Midbrain (tissue), 1 donor: ENCODE measurements at regions not wholly inside any gene's neighbourhood (a gene's known extent, or its start where the extent isn't known, plus 50 kb on each side); places are given as distances from the start of the nearest gene placed in this dataset.

Experiments used
- DNase-seq: peaks from one replicate; lab custom pipeline; 2025; lab: John Stamatoyannopoulos, UW

DNA sequence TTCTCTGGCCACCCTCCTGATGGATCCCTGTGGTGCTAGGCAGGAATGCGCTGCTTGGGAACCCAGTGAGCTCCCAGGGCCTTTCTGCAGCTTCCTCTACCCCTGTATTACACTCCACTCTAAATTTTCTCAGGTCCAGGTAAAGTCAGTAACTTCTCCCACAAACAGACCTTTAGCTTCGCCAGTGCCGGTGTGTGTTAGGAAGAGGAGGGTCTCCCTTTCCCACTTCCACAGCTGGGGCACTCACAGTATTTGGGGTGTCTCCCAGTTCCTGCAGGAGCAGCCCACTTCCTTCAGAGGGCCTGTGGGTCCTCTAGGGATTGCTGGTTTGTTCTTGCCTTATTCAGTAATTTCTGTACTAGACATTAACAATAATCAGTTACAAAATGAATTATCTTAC, 193.5 kb upstream of the PCDH17 start:
- DNase-seq = no peak

DNA sequence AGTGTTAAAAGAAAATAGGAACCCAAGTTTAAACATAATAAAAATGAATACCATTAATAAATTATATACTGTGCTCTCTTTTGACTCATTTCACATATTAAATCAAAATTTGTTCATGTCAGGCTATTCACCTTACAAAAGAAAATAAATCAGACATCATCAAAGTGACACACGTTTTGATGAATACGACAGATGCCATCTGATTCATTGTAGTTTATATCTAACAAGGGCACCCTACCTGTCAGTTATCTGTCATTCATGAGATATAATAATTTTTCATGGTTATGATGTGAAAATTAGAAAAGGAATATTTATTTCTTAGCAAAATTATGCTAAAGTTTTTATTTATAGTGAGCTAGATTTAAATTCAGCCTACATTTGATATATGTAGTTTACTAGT, 188.1 kb upstream of the PCDH17 start:
- no peak for DNase-seq

DNA sequence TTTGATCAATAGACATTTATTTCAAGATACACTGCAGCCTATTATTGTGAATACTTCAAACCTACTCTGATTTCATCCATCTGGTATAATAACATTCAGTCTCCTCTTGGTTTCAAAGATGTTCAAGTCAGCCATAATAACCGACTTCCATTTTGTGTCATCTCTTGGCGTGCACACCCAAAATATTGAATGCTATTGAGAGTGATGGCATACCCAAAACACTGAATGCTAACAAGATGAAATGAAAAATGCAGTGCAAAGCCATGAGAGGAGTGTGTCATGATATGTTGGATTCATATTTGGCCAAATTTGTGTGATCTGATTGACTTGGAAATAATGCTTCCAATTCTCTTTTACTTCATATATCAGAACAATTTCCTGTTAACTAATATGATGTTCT, 181.2 kb upstream of the PCDH17 start:
- DNase-seq = no peak

DNA sequence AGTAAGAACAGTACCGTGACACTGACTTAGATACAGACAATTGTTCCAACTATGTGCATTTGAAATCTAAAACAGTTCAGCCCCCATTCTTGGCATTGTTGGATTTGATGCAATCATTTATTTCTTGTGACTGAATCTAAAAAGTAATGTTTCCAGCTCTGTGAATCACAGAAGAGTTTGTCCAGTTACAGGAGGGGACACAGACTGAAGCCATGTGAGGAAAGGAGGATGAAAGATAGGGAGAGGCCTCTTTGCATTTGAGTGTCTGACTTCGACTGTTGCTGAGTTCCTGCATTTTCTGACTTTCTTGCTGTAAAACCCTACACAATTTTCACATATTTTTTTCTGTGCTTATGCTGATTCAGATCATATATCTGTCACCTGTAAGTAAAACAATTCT, 179.3 kb upstream of the PCDH17 start:
- no peak for DNase-seq

DNA sequence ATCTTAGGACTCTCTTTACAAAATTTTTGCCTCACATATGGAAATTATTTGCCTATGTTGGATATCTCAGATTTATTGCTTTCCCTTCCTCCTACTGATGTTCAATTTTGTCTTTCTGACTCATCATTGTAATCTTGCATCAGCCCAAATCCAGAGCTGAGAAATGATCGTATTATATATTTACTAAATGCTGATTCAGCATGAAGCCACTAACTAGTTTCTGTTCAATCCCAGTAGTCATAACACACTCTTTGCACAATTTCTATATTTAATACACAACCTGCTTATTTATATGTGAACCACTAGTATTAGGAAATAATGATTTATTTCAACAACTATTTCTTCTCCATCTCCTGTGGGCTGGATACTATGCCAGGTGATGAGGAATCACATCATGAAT, 161.1 kb upstream of the PCDH17 start:
- DNase-seq = no peak

DNA sequence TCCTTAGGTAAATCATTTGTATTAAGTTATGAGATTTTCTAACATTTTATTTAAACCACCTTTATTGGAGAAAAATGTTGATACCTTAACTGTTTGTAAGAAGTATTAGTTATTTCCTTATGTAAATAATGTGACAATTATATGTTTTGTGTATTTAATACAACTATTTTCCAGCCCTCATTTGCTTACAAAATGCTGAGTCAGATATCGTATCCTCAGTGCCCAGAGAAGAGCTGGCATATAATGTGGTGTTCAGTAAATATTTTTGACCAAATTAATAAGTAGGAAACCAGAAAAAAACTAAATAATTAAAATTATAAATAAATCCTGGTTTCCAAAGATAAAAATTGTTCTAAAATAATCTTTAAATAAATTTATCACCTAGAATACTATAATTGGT, 140.2 kb upstream of the PCDH17 start:
- DNase-seq = no peak

DNA sequence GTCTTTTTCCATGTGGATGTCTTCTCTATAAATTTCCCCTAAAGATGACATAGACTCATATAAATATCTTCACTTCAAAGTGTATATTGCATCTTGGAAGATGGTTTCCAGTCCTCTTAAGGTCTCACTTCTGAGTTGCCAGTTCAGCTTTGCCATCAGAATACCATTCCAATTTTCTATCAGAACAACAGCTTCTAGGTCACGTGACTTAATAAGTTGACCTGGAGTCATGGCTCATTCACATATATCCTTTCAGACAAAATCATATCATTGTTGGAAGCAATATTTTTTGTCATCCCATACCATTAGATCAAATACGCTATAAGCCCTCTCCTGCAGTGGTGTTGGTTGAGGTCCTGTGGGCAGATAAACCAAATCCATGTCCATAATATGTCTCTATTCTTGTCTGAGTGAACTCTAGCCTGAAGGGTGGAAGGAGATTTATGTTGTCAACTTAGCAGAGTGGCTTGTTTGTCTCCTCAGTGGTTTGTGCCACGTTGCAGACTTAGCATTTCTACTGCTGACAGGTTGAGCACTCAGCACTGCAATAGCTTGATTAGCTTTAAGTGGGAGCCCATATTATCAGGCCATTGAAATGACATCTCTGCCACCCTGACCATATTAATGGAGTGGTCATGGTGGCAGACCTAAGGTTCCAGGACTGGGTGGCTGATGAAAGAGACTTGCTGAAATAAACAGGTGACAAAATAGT, 123.6 kb upstream of the PCDH17 start:
- no peak for DNase-seq

DNA sequence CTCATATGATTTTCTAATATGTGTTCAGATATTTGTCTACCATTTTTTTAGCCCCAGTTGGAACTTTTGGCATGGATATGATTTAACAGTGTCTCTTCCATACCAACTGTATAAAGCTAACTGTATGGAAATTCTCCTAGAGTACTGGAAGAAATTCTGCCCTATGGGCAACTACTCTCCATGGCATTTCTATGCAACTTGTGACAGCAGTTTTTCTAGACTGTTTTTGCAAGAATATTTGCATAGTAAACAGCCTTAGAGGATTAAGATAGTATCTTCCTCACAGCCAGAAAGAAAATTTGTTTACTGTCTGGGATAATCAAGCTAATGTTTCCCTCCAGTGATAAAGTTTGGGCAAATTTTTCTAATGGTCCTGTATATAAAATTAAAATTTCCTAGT, 119.9 kb upstream of the PCDH17 start:
- no peak for DNase-seq

DNA sequence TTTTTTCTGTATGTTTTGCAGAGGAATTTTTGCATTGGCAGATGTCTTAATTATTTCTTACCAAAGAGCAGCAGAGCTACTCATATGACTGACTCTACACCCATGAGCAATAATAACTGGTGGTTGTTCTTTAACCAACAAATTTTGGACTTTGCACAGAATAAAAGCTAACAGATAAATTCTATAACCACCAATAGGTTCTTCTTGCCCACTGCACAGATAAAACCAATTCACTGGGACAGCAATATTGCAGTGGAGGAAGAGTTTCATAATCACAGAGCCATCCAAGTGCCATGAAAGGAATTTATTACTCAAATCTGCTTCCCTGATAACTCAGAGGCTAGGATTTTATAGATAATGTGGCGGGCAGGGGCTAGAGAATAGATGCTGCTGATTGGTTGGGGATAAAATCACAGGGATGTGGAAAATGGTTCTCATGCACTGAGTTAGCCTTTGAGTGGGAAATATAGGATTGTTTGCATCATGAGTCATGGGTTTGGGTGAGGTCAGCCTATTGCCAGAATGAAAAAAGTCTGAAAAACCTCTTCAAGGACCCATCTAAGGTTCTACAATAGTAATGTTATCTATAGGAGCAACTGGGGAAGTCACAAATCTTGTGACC, 104.3 kb upstream of the PCDH17 start:
- DNase-seq = no peak

DNA sequence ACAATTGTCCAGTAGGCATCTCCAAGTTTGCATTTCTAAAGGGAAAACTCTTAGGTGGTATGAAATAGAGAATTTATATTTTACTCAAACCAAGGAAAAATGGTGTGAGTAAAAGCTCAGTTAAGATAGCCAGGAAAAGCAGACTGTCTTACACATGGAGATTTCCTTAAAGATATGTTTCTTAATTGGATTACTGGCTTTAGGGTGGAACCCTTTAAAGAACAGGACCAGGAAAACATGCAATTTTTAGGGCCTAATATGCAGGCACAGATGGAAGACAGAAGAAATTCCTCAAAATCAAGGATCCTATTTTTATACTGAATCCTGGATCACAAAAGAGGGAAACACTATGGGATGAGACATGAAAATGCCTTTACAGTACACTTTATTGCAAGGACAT, 100.3 kb upstream of the PCDH17 start:
- DNase-seq = no peak

DNA sequence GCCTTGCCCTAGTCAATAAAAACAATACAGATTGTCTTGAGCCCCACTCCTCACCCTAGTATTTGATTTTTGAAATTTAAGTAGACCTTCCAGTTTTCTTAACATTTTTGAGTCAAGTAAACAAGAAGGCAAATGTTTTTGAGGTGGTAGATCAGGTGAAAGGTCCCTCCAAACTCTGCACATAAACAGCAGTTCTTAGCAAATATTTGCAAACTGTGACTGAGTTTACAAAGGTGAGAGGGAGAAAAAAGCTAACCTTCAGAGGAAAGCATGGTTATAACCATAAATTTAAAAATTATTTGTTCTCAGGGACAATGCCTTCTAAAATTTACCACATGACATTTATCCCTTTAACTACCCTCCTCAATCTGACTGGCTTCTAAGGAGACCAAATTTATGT, 84.6 kb upstream of the PCDH17 start:
- DNase-seq = no peak

DNA sequence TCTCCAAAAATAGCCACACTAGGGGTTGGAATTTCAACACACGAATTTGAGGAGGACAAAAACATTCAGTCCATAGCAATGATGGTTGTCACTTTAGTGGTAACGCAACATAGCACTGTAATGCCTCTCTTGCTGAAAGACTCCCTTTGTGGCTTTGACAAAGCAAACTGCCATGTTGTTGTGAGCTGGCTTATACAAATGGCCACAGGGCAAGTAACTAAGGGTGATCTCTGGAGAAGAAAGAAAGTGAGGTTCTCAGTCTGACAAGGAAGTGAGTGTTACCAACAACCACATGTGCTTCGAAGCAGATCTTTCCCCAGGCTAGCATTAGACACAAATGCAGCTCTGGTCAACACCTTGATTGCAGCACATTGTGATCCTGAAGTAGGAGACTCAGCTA, 79.1 kb upstream of the PCDH17 start:
- DNase-seq = no peak

DNA sequence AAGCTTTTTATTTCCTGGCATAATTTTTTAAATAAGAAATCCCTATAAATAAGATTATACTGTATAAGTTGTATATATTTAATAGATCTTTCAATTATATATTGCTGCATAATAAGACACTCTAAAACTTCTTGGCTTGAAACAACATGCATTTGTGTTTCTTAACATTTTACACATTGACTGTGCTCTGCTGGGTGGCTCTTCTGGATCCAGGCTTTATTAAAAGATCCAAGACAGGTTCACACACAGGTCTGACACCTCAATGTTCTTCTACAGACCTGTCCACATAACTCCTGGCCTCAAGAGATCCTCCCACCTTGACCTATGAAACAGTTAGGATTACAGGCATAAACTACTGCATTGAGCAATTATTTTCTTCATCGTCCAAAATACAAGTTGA, 77.6 kb upstream of the PCDH17 start:
- no peak for DNase-seq

DNA sequence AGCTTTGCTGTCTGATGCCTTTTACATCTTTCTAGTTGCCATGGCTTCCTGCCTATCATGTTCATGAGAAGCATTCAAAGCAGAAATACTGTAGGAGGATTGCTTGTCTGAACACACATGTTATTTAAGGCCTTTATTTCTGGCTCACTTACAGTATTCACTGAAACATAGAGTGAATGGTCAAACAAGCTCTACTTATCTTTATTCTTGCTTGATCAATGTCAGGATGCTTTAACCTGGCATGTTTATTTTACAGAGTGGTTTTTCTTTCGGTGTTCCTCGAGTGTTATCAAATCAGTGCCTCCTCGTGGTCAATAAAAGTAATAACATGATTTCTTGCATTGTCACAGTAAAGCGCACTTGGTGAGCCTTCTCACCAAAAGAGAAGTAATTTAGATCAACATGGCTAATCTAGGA, 73.5 kb upstream of the PCDH17 start:
- DNase-seq = peak; percentile 25

DNA sequence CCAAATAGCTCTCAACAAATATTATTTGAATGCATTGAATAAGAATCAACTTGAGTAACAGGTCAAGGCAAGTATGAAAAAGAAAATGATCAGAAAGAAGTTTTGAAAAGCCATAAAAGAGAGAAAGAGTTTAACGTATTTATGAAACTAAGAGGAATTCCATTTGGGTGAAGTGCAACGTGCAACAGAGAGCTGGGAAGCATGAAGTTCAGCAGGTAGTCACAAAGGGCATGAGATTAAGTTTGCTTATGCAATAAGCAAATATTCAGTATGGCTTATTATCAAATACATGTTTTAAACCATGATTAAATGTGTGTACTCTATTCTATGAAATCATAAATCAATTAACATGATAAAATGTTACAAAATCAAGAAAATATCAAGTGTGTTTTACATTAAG, 62.7 kb upstream of the PCDH17 start:
- DNase-seq = no peak

DNA sequence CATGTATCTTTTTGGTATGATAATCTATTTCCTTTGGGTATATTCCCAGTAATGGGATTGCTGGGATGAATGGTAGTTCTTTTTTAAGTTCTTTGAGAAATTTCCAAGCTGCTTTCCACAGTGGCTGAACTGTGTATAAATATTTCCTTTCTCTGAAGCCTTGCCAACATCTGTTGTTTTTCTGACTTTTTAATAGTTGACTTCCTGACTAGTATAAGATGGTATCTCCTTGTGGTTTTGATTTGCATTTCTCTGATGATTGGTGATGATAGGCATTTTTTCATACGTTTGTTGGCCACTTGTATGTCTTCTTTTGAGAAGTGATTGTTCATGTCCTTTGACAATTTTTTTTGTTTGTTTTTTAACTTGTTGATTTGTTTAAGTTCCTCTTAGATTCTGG, 61.6 kb upstream of the PCDH17 start:
- no peak for DNase-seq
